ENCODE measurements at regions not wholly inside any gene's neighbourhood (a gene's known extent, or its start where the extent isn't known, plus 50 kb on each side); places are given as distances from the start of the nearest gene placed in this dataset.

- TF ChIP-seq REST (IDR thresholded peaks at IDR 0.05; ENCODE audit: borderline replicate concordance in 1 of 2, low read depth in 1 of 2, low read length in 2 of 2) (no peak), CHD4 (IDR thresholded peaks at IDR 0.05; ENCODE audit: borderline replicate concordance, low read length) (no peak), ZNF776 (CRISPR knock-in tag; IDR thresholded peaks at IDR 0.05) (no peak), ATF3 (CRISPR knock-in tag; IDR thresholded peaks at IDR 0.05) (no peak), ZNF775 (CRISPR knock-in tag; IDR thresholded peaks at IDR 0.05; ENCODE audit: borderline replicate concordance) (no peak), REL (CRISPR knock-in tag; conservative IDR thresholded peaks at IDR 0.05) (no peak), ZNF253 (CRISPR knock-in tag; IDR thresholded peaks at IDR 0.05; ENCODE audit: borderline replicate concordance) (no peak), HNRNPLL (IDR thresholded peaks at IDR 0.05; ENCODE audit: low read depth, low read length, poor library complexity, severe bottlenecking) (no peak), ZNF704 (CRISPR knock-in tag; IDR thresholded peaks at IDR 0.05; ENCODE audit: borderline replicate concordance) (no peak)
- TF ChIP-seq, protein P1, sequence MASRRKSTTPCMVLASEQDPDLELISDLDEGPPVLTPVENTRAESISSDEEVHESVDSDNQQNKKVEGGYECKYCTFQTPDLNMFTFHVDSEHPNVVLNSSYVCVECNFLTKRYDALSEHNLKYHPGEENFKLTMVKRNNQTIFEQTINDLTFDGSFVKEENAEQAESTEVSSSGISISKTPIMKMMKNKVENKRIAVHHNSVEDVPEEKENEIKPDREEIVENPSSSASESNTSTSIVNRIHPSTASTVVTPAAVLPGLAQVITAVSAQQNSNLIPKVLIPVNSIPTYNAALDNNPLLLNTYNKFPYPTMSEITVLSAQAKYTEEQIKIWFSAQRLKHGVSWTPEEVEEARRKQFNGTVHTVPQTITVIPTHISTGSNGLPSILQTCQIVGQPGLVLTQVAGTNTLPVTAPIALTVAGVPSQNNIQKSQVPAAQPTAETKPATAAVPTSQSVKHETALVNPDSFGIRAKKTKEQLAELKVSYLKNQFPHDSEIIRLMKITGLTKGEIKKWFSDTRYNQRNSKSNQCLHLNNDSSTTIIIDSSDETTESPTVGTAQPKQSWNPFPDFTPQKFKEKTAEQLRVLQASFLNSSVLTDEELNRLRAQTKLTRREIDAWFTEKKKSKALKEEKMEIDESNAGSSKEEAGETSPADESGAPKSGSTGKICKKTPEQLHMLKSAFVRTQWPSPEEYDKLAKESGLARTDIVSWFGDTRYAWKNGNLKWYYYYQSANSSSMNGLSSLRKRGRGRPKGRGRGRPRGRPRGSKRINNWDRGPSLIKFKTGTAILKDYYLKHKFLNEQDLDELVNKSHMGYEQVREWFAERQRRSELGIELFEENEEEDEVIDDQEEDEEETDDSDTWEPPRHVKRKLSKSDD (CRISPR knock-in tag; IDR thresholded peaks at IDR 0.05; ENCODE audit: low read depth), result no peak
Measured at GRCh38 chr22:47549741-47550340, 787.4 kb downstream of the TBC1D22A start (continued).

All from HepG2 (cell line).